T-cell (primary cell): ENCODE measurements at regions not wholly inside any gene's neighbourhood (a gene's known extent, or its start where the extent isn't known, plus 50 kb on each side); places are given as distances from the start of the nearest gene placed in this dataset.

Experiments
- ATAC-seq, 4 experiments: fragments of 200-7000 bp in 3 of 4; fragments of 150-1000 bp in 1 of 4; cut with Tn5 transposase; replicated peaks in 1 of 4; 1 replicate in 3 of 4; 2 replicates in 1 of 4; pipeline ENCODE4 v1.10.0; 2021; ENCODE audit warnings: moderate library complexity in 3 of 4, mild to moderate bottlenecking in 2 of 4, moderate number of reproducible peaks in 1 of 4
- CTCF ChIA-PET, 2 donors: fragments of 300-600 bp; sonication (Branson Sonifier 250); formaldehyde crosslinking; loops; one replicate each; lab custom pipeline; 2022; ENCODE audit warnings: antibody characterized with exemption in 2 of 2; lab: Charles Lee
- POLR2A ChIA-PET, 2 donors: fragments of 300-600 bp; sonication (Branson Sonifier 250); formaldehyde crosslinking; loops; one replicate each; lab custom pipeline; 2022; ENCODE audit warnings: antibody characterized with exemption in 2 of 2; lab: Charles Lee
- DNase-seq, 35 experiments: peaks; one replicate each; pipeline versions ENCODE4 v3.0.0 to v3.0.0-alpha.2; 2013 to 2023
- H3K27ac ChIP-seq: one replicate; pipeline ENCODE4 v1.5.1; 2013; ENCODE audit warnings: low read length
- H3K27me3 ChIP-seq, 2 experiments: replicated peaks in 1 of 2; 1 replicate in 1 of 2; 2 replicates in 1 of 2; pipeline versions ENCODE4 v1.6.1 to v1.7.0; 2013; ENCODE audit warnings: low read length in 1 of 2, mixed read lengths in 1 of 2; ENCODE audit not compliant: control insufficient read depth in 2 of 2, insufficient read depth in 2 of 2; ENCODE audit errors: extremely low read depth in 1 of 2
- H3K36me3 ChIP-seq, 2 donors: 1 replicate in 1 of 2; 2 replicates in 1 of 2; pipeline versions ENCODE4 v1.6.1 to v1.7.0; 2013; ENCODE audit warnings: low read length in 1 of 2; ENCODE audit not compliant: control insufficient read depth in 2 of 2, insufficient read depth in 1 of 2; ENCODE audit errors: extremely low read depth in 1 of 2
- H3K4me1 ChIP-seq, 2 experiments: 1 replicate in 1 of 2; 2 replicates in 1 of 2; pipeline versions ENCODE4 v1.6.1 to v1.7.0; 2013; ENCODE audit warnings: low read length in 2 of 2, mixed read lengths in 1 of 2; ENCODE audit not compliant: insufficient read depth in 2 of 2, control insufficient read depth in 1 of 2; ENCODE audit errors: extremely low read depth in 1 of 2
- H3K4me3 ChIP-seq, 2 donors: 1 replicate in 1 of 2; 2 replicates in 1 of 2; pipeline versions ENCODE4 v1.5.1 to v1.7.0; 2013; ENCODE audit warnings: mild to moderate bottlenecking in 2 of 2, low read length in 1 of 2, moderate library complexity in 1 of 2; ENCODE audit not compliant: control insufficient read depth in 1 of 2; ENCODE audit errors: extremely low read depth in 1 of 2
- H3K9me3 ChIP-seq: 2 replicates; pipeline ENCODE4 v1.7.0; 2013
- H3K27ac Mint-ChIP-seq, 2 donors: one replicate each; pipeline ENCODE4 v1.8.0; 2020 to 2021; ENCODE audit warnings: mild to moderate bottlenecking in 2 of 2, mixed read lengths in 2 of 2
- H3K27me3 Mint-ChIP-seq, 2 donors: one replicate each; pipeline ENCODE4 v1.8.0; 2021 to 2022; ENCODE audit warnings: mixed read lengths in 2 of 2
- H3K36me3 Mint-ChIP-seq: one replicate; pipeline ENCODE4 v1.8.0; 2021; ENCODE audit warnings: mixed read lengths
- H3K4me1 Mint-ChIP-seq, 3 donors: one replicate each; pipeline ENCODE4 v1.8.0; 2020 to 2022; ENCODE audit warnings: mixed read lengths in 3 of 3, mild to moderate bottlenecking in 1 of 3
- H3K4me3 Mint-ChIP-seq, 3 donors: one replicate each; pipeline ENCODE4 v1.8.0; 2020 to 2022; ENCODE audit warnings: mild to moderate bottlenecking in 3 of 3, mixed read lengths in 3 of 3, moderate library complexity in 3 of 3
- H3K9me3 Mint-ChIP-seq, 3 donors: one replicate each; pipeline ENCODE4 v1.8.0; 2020 to 2022; ENCODE audit warnings: mixed read lengths in 3 of 3
- WGBS: methylation state at CpG from one replicate; pipeline ENCODE4 v1.1.5; 2013; ENCODE audit warnings: missing lambda C conversion rate; ENCODE audit not compliant: insufficient coverage; 5-methylcytosine and 5-hydroxymethylcytosine counted together

GRCh38 chr17:70859829-70860228 lies 690.5 kb downstream of the KCNJ2 start:
- no CpG with 5 or more reads among the region's 1 CpG for WGBS
- Mint-ChIP-seq H3K36me3 (no peaks in the 10 kb centered on the region), H3K27ac (no peak overlapping the region), H3K4me3 (no peak overlapping the region), H3K4me1 (no peaks in the 10 kb centered on the region), H3K9me3 (peaks cover 6 to 17% (median 7%) of the 10 kb centered on the region in 3 donors), H3K27me3 (no peaks in the 10 kb centered on the region)
- DNase-seq (no peak), ATAC-seq (no peak)
- ChIA-PET POLR2A (no interaction called here), CTCF (no interaction called here)
- Histone ChIP-seq H3K4me3 (no peak overlapping the region), H3K4me1 (no peaks in the 10 kb centered on the region), H3K9me3 (no peaks in the 10 kb centered on the region), H3K27ac (no peak overlapping the region), H3K36me3 (no peaks in the 10 kb centered on the region), H3K27me3 (peaks cover 0 to 6% of the 10 kb centered on the region in 2 experiments)

GRCh38 chr17:70862295-70862694 lies 693.0 kb downstream of the KCNJ2 start:
- WGBS: no CpG with 5 or more reads among the region's 1 CpG
- CTCF ChIA-PET: no interaction called here
- Histone ChIP-seq H3K27me3 (peaks cover 0 to 6% of the 10 kb centered on the region in 2 experiments), H3K36me3 (no peaks in the 10 kb centered on the region), H3K27ac (no peak overlapping the region), H3K4me3 (no peak overlapping the region), H3K4me1 (no peaks in the 10 kb centered on the region), H3K9me3 (no peaks in the 10 kb centered on the region)
- no peak for DNase-seq
- POLR2A ChIA-PET: no interaction called here
- no peaks in the 10 kb centered on the region for H3K36me3 Mint-ChIP-seq
- H3K27ac Mint-ChIP-seq: no peak overlapping the region
- ATAC-seq: no peak
- H3K4me3 Mint-ChIP-seq: no peak overlapping the region
- peaks cover 6 to 14% (median 7%) of the 10 kb centered on the region in 3 donors for H3K9me3 Mint-ChIP-seq
- H3K27me3 Mint-ChIP-seq: no peaks in the 10 kb centered on the region
- H3K4me1 Mint-ChIP-seq: no peaks in the 10 kb centered on the region

GRCh38 chr17:70863436-70864248 lies 694.3 kb downstream of the KCNJ2 start:
- POLR2A ChIA-PET: no interaction called here
- CTCF ChIA-PET: no interaction called here
- H3K4me3 Mint-ChIP-seq: no peak overlapping the region
- no peaks in the 10 kb centered on the region for H3K4me1 Mint-ChIP-seq
- Histone ChIP-seq H3K27me3 (peaks cover 0 to 6% of the 10 kb centered on the region in 2 experiments), H3K4me1 (no peaks in the 10 kb centered on the region), H3K9me3 (no peaks in the 10 kb centered on the region), H3K4me3 (no peak overlapping the region), H3K27ac (no peak overlapping the region), H3K36me3 (no peaks in the 10 kb centered on the region)
- H3K27ac Mint-ChIP-seq: no peak overlapping the region
- no peaks in the 10 kb centered on the region for H3K27me3 Mint-ChIP-seq
- peaks cover 6 to 14% (median 7%) of the 10 kb centered on the region in 3 donors for H3K9me3 Mint-ChIP-seq
- no CpG with 5 or more reads among the region's 8 CpGs for WGBS
- H3K36me3 Mint-ChIP-seq: no peaks in the 10 kb centered on the region
- DNase-seq: no peak
- no peak for ATAC-seq

GRCh38 chr17:70865993-70866804 lies 696.9 kb downstream of the KCNJ2 start:
- POLR2A ChIA-PET: no interaction called here

GRCh38 chr17:70868149-70868548 lies 698.8 kb downstream of the KCNJ2 start:
- 80% methylated on average over 1 of the region's 2 CpGs for WGBS

More at GRCh38 chr17:70865993-70866804, 696.9 kb downstream of the KCNJ2 start:
- no peak overlapping the region for H3K4me3 Mint-ChIP-seq
- Histone ChIP-seq H3K4me3 (no peak overlapping the region), H3K36me3 (no peaks in the 10 kb centered on the region), H3K27ac (no peak overlapping the region), H3K9me3 (no peaks in the 10 kb centered on the region), H3K4me1 (no peaks in the 10 kb centered on the region), H3K27me3 (peaks cover 0 to 3% of the 10 kb centered on the region in 2 experiments)
- WGBS: no CpG with 5 or more reads among the region's 5 CpGs
- CTCF ChIA-PET: no interaction called here
- H3K36me3 Mint-ChIP-seq: no peaks in the 10 kb centered on the region
- DNase-seq (no peak), ATAC-seq (no peak)
- H3K4me1 Mint-ChIP-seq: no peaks in the 10 kb centered on the region
- no peak overlapping the region for H3K27ac Mint-ChIP-seq
- H3K27me3 Mint-ChIP-seq: no peaks in the 10 kb centered on the region
- H3K9me3 Mint-ChIP-seq: peaks cover 0 to 7% (median 3%) of the 10 kb centered on the region in 3 donors

GRCh38 chr17:70869402-70870085 lies 700.2 kb downstream of the KCNJ2 start:
- Histone ChIP-seq H3K27me3 (no peaks in the 10 kb centered on the region), H3K4me1 (no peaks in the 10 kb centered on the region), H3K27ac (no peak overlapping the region), H3K36me3 (no peaks in the 10 kb centered on the region), H3K9me3 (no peaks in the 10 kb centered on the region), H3K4me3 (no peak overlapping the region)
- no peak overlapping the region for H3K4me3 Mint-ChIP-seq
- ChIA-PET CTCF (no interaction called here), POLR2A (no interaction called here)
- no peak overlapping the region for H3K27ac Mint-ChIP-seq
- no peaks in the 10 kb centered on the region for H3K4me1 Mint-ChIP-seq
- H3K27me3 Mint-ChIP-seq: no peaks in the 10 kb centered on the region
- H3K36me3 Mint-ChIP-seq: no peaks in the 10 kb centered on the region
- no peak for ATAC-seq
- WGBS: no CpG with 5 or more reads among the region's 2 CpGs
- DNase-seq: no peak
- peaks cover 0 to 8% (median 2%) of the 10 kb centered on the region in 3 donors for H3K9me3 Mint-ChIP-seq

More at GRCh38 chr17:70868149-70868548, 698.8 kb downstream of the KCNJ2 start:
- Histone ChIP-seq H3K4me3 (no peak overlapping the region), H3K4me1 (no peaks in the 10 kb centered on the region), H3K9me3 (no peaks in the 10 kb centered on the region), H3K27ac (no peak overlapping the region), H3K36me3 (no peaks in the 10 kb centered on the region), H3K27me3 (no peaks in the 10 kb centered on the region)
- Mint-ChIP-seq H3K4me1 (no peaks in the 10 kb centered on the region), H3K4me3 (no peak overlapping the region), H3K9me3 (peaks cover 0 to 11% (median 7%) of the 10 kb centered on the region in 3 donors), H3K27ac (no peak overlapping the region), H3K36me3 (no peaks in the 10 kb centered on the region), H3K27me3 (no peaks in the 10 kb centered on the region)
- DNase-seq: no peak
- POLR2A ChIA-PET: no interaction called here
- CTCF ChIA-PET: no interaction called here
- no peak for ATAC-seq
